Activated T-helper 1 cell treated with anti-CD3 and anti-CD28 coated beads, Interleukin-12 subunit alpha, Interleukin-12 subunit beta, Interleukin-2, Interleukin-4 antibody, amounts not matched to agents 30 ng/mL and 10 ng/mL and 1 ng/mL, durations not matched to agents 14 hours and 24 hours and 36 hours (primary cell): ENCODE measurements at regions not wholly inside any gene's neighbourhood (a gene's known extent, or its start where the extent isn't known, plus 50 kb on each side); places are given as distances from the start of the nearest gene placed in this dataset.

Source experiments
- DNase-seq: peaks from one replicate; pipeline ENCODE4 v3.0.0; 2021; ENCODE audit warnings: low spot score
- H3K27ac Mint-ChIP-seq: one replicate; pipeline ENCODE4 v1.8.0; 2021; ENCODE audit warnings: mild to moderate bottlenecking, mixed read lengths
- H3K27me3 Mint-ChIP-seq: one replicate; pipeline ENCODE4 v1.8.0; 2022; ENCODE audit warnings: mild to moderate bottlenecking, moderate library complexity, mixed read lengths; ENCODE audit not compliant: insufficient read depth
- H3K36me3 Mint-ChIP-seq: one replicate; pipeline ENCODE4 v1.8.0; 2021; ENCODE audit warnings: low read depth, mixed read lengths
- H3K4me1 Mint-ChIP-seq: one replicate; pipeline ENCODE4 v1.8.0; 2021; ENCODE audit warnings: low read depth, mixed read lengths
- H3K4me3 Mint-ChIP-seq: one replicate; pipeline ENCODE4 v1.8.0; 2021; ENCODE audit warnings: mild to moderate bottlenecking, moderate library complexity, mixed read lengths
- H3K9me3 Mint-ChIP-seq: one replicate; pipeline ENCODE4 v1.8.0; 2021; ENCODE audit warnings: mixed read lengths
- intact Hi-C: fragments of 100-400 bp; cut with micrococcal nuclease; formaldehyde crosslinking; loops from one replicate; pipeline ENCODE4 v1.15.1; 2024

DNA sequence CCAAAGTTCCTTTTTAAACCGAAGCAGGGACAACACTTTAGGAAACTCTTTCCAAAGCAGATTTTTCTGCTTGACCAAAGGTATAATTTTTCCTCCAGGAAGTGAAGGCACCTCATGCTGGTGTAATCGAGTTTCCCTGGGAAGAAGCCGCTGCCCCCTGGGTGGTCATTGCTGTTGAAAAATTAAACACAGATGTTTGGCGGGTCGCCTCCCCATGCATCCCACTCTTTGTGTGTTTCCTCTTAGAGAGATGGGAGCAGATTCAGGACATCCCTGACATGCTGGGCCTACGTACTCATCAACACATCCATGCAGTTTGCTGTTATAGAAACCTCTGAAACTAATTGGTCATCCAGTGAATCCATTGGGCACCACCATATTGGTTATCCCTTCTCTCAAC lies 179.2 kb upstream of the HCCS start:
- no peak overlapping the region for H3K4me3 Mint-ChIP-seq
- H3K36me3 Mint-ChIP-seq: no peaks in the 10 kb centered on the region
- no peaks in the 10 kb centered on the region for H3K9me3 Mint-ChIP-seq
- no peaks in the 10 kb centered on the region for H3K4me1 Mint-ChIP-seq
- no peaks in the 10 kb centered on the region for H3K27me3 Mint-ChIP-seq
- DNase-seq: no peak
- H3K27ac Mint-ChIP-seq: no peak overlapping the region
- intact Hi-C loops: no loop called here

DNA sequence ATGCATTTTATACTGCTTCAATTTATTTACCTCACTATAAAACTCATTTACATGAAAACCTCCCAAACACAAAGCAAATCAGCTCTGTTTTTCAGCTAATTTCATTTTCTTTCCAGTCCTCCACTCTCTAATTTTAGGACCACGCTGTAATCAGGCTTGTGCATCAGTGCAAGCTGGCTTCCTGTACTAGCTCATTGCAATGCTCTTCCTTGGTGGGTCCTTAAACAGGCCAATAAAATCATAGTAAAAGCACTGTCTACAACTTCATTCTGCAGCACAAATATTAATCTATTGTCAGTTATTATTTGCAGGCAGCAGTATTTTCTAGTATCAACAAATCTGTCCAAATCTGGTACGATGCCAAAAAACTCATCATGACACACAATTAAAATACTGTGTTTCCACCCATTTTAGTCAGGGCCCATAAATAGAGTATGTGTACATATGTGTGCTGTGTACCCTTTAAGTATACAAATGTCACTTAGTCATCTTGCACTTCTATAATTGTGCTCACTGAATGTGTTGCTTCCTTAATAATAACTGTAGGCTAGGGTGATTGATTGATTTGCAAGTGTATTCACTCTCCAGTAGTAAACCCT lies 178.2 kb upstream of the HCCS start:
- intact Hi-C loops: no loop called here
- H3K27me3 Mint-ChIP-seq: no peaks in the 10 kb centered on the region
- no peak overlapping the region for H3K4me3 Mint-ChIP-seq
- H3K4me1 Mint-ChIP-seq: no peaks in the 10 kb centered on the region
- no peaks in the 10 kb centered on the region for H3K36me3 Mint-ChIP-seq
- no peak overlapping the region for H3K27ac Mint-ChIP-seq
- H3K9me3 Mint-ChIP-seq: no peaks in the 10 kb centered on the region
- no peak for DNase-seq

DNA sequence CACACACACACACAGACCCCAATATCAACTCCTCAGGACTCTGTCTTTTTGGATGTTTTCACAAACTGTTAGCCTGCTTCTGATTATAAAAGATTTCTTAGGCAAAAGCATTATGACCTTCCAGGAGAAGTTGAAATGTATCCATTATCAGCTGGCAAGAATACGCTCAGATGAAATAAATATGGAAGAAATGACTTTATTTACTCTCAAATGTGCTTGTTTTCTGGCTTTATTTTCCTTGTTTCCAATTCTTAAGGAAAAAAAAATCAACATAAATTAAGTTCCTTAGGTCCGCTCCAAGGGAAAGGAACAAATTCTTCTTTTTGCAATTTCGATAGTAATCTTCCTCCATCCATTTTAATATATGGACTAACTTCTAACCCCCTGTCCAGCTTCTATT lies 175.6 kb upstream of the HCCS start:
- H3K4me3 Mint-ChIP-seq: no peak overlapping the region
- intact Hi-C loops: no loop called here
- no peaks in the 10 kb centered on the region for H3K27me3 Mint-ChIP-seq
- H3K36me3 Mint-ChIP-seq: no peaks in the 10 kb centered on the region
- no peaks in the 10 kb centered on the region for H3K4me1 Mint-ChIP-seq
- no peak overlapping the region for H3K27ac Mint-ChIP-seq
- no peak for DNase-seq
- no peaks in the 10 kb centered on the region for H3K9me3 Mint-ChIP-seq

DNA sequence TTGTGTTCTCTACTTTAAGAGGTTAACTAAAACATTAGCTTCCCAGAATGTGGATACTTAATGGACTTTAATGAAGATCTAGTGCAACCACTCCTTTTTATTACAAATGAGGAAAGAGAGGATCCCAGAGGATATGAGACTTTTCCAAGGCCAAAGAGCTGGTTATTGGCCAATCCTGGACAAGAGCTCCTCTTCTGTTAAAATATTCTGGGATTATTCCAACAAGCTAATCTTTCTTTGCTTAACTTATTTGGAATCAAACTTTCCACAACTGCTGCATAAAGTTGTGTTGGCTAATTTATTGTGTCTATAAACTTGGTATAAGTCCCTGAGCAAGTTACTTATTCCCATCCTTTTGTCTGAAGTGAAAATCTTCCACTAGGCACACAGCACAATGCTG lies 174.2 kb upstream of the HCCS start:
- DNase-seq: no peak
- Mint-ChIP-seq H3K9me3 (no peaks in the 10 kb centered on the region), H3K27me3 (no peaks in the 10 kb centered on the region), H3K36me3 (no peaks in the 10 kb centered on the region), H3K27ac (no peak overlapping the region), H3K4me1 (no peaks in the 10 kb centered on the region), H3K4me3 (no peak overlapping the region)
- intact Hi-C loops: no loop called here

DNA sequence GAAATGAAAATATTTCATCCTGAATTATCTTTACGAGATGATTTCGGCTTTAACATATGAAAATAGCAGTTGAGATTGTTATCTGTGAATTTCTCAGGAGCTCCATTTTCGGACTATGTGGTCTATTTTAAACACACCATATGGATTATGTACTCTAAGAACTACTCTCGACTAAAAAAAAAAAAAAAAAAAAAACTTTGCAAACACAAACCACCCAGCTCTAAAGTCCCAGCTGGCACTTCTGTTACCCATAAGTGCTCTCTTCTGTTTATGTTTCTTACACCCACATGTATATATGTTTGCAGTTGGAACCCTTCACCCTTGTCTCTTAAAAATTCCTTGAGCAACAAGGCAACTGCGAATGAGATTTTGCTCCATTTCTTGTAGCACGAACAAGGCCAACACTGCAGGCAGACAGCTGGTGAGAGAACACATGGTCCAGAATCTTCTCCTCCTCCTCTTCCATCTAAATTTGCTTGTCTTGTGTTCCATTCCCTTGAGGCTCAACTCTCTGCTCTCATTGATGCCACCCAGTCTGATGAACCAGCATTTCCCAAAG lies 172.7 kb upstream of the HCCS start:
- Mint-ChIP-seq H3K27me3 (no peaks in the 10 kb centered on the region), H3K4me3 (no peak overlapping the region), H3K9me3 (no peaks in the 10 kb centered on the region), H3K36me3 (no peaks in the 10 kb centered on the region), H3K4me1 (no peaks in the 10 kb centered on the region), H3K27ac (no peak overlapping the region)
- no peak for DNase-seq
- intact Hi-C loops: no loop called here

DNA sequence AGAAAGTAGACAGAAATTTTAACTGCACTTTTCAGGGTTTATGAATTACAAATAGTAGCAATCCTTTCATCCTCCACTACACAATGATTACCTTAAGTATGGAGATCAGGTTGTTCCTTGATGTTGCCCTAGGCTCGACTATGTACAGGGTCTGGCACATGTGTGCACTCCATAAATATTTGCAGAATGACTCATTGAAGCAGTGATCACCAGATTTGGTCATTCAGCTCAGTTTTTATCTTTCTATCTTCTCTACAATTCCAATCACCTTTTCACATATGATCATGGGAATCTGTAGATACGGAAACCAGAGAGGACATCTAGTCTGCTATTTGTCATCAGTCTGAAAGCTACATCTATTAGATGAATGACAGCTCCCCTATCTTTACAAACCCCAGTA lies 171.7 kb upstream of the HCCS start:
- intact Hi-C loops: no loop called here
- Mint-ChIP-seq H3K4me3 (no peak overlapping the region), H3K36me3 (no peaks in the 10 kb centered on the region), H3K9me3 (no peaks in the 10 kb centered on the region), H3K27ac (no peak overlapping the region), H3K4me1 (no peaks in the 10 kb centered on the region), H3K27me3 (no peaks in the 10 kb centered on the region)
- no peak for DNase-seq

DNA sequence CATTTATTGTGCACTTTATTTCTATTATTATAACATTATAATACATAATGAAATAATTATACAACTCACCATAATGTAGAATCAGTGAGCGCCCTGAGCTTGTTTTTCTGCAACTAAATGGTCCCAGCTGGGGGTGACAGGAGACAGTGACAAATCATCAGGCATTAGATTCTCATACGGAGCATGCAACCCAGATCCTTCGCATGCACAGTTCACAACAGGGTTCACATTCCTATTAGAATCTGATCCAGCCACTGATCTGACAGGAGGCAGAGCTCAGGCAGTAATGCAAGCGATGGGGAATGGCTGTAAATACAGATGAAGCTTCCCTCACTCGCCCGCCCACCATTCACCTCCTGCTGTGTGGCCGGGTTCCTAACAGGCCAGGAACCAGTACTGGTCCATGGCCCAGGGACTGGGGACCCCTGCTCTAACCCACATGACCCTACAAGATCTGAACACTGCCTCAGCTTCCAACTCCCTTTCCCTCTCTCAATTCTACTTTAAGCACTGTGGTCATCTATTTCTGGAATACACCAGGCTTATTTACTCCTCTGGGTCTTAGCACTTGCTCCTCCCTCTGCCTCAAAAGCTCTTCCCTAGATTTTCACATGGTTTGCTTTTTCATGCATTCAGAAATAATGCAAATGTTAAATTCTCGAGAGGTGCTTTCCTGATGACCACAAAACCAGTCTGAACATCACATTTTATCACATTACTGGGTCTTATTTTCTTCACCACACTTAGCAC lies 166.8 kb upstream of the HCCS start:
- DNase-seq: no peak
- intact Hi-C loops: no loop called here
- Mint-ChIP-seq H3K27me3 (no peaks in the 10 kb centered on the region), H3K4me3 (no peak overlapping the region), H3K27ac (no peak overlapping the region), H3K4me1 (no peaks in the 10 kb centered on the region), H3K36me3 (no peaks in the 10 kb centered on the region), H3K9me3 (no peaks in the 10 kb centered on the region)

DNA sequence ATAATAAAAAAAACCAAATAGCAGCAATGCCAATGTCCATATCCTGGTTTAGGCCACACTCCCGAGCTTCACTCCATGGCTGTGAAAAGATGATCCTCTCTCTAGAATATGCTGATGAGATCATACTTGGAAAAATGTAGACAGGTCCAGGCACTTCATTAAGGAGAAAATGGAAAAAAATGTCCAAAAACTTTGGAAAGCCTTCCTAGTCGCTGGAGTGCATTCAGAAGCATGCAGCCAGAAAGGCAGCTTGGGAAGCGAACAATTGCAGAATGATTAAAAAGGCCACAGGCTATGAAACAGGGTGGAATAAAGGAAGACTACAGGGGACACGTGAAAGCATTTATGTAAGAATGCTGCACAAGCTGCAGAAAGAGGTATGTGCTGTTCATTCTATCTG lies 165.6 kb upstream of the HCCS start:
- no peak overlapping the region for H3K27ac Mint-ChIP-seq
- H3K36me3 Mint-ChIP-seq: no peaks in the 10 kb centered on the region
- no peaks in the 10 kb centered on the region for H3K27me3 Mint-ChIP-seq
- no peak for DNase-seq
- H3K4me3 Mint-ChIP-seq: no peak overlapping the region
- intact Hi-C loops: no loop called here
- H3K4me1 Mint-ChIP-seq: no peaks in the 10 kb centered on the region
- H3K9me3 Mint-ChIP-seq: peaks cover 7% of the 10 kb centered on the region

DNA sequence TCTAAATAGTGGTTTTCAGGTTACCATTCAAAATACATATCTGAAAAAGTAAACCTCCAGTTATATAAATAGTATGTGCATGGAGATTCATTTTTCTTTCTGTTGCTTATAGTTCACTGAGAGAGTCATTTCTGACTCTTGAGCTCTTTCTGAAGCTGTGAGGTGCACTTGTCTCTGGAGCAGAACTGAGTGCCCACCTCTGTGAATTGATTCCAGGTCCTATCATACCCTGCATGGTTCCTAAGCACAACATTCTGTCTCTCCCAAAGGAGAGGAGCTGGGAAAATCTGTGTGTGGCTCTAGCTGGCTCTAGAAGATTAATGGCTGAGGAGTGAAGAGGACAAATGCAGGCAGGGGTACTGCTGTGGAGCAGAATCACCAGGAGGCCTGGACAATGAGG lies 161.6 kb upstream of the HCCS start:
- no peak for DNase-seq
- no peaks in the 10 kb centered on the region for H3K27me3 Mint-ChIP-seq
- intact Hi-C loops: no loop called here
- H3K4me3 Mint-ChIP-seq: no peak overlapping the region
- no peaks in the 10 kb centered on the region for H3K36me3 Mint-ChIP-seq
- H3K4me1 Mint-ChIP-seq: no peaks in the 10 kb centered on the region
- H3K9me3 Mint-ChIP-seq: peaks cover 17% of the 10 kb centered on the region
- H3K27ac Mint-ChIP-seq: no peak overlapping the region

DNA sequence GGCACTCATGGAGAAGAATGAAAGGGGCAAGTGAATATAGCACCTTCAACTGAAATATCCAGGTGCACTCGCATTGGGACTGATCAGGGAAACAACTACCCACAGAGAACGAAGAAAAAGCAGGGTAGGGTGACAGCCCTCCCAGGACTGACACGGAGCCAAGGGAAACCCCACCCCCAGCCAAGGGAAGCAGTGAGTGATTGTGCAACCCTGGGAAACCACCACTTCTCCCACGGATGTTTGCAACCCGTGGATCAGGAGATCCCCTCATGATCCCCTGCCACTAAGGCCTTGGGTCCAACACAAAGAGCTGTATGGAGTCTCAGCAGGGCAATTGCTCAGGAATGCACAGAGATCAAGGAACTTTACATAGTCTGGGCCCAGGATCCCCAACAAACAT lies 158.5 kb upstream of the HCCS start:
- Mint-ChIP-seq H3K27me3 (no peaks in the 10 kb centered on the region), H3K4me1 (no peaks in the 10 kb centered on the region), H3K4me3 (no peak overlapping the region), H3K36me3 (no peaks in the 10 kb centered on the region), H3K27ac (no peak overlapping the region), H3K9me3 (peaks cover 28% of the 10 kb centered on the region)
- no peak for DNase-seq
- intact Hi-C loops: no loop called here

DNA sequence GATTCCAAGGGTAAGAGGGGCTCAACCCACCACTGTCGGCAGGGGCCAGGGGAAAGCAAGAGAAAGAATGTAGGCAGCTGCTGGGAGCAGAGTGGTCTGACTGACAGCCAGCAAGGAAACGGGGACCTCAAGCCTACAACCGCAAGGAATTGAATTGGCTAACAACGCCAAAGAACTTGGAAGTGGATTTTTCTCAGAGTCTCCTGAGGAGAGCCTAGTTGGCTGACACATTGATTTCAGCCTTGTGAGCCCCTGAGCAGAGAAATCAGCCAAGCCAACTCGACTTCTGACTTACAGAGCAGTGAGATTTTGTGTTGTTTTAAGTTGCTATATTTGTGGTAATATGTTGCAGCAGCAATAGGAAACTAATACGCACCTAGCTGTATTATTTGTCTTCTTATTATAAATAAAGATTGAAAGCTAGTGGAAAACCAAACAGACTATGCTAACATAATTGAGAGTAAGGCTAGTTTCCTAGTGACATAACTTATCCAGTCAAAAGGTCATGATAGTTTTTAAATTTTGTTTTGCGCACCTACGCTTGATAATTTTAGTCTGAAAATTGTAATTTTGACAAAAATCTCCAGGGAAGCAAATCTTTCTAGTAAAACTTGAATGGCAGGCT lies 145.8 kb upstream of the HCCS start:
- Mint-ChIP-seq H3K4me3 (no peak overlapping the region), H3K4me1 (no peaks in the 10 kb centered on the region), H3K36me3 (no peaks in the 10 kb centered on the region), H3K9me3 (peaks cover 4% of the 10 kb centered on the region), H3K27ac (no peak overlapping the region), H3K27me3 (no peaks in the 10 kb centered on the region)
- intact Hi-C loops: no loop called here
- no peak for DNase-seq

DNA sequence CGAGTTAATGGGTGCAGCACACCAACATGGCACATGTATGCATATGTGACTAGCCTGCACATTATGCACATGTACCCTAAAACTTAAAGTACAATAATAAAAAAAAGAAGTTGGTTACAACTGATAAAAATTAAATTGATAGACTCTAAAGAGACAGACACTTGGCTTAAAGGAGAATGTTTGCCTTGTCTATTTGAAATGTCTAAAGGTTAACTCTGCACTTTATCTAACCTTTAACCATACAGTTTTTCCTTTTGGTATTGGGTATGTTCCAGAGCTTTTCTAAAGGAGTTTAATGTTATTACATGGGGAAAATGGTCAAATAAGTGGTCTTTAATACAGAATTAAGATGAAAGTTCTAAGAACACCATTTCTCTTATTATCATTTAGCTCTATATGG lies 145.1 kb upstream of the HCCS start:
- DNase-seq: no peak
- no peaks in the 10 kb centered on the region for H3K4me1 Mint-ChIP-seq
- no peaks in the 10 kb centered on the region for H3K27me3 Mint-ChIP-seq
- no peak overlapping the region for H3K27ac Mint-ChIP-seq
- intact Hi-C loops: no loop called here
- H3K9me3 Mint-ChIP-seq: peaks cover 7% of the 10 kb centered on the region
- H3K4me3 Mint-ChIP-seq: no peak overlapping the region
- H3K36me3 Mint-ChIP-seq: no peaks in the 10 kb centered on the region

DNA sequence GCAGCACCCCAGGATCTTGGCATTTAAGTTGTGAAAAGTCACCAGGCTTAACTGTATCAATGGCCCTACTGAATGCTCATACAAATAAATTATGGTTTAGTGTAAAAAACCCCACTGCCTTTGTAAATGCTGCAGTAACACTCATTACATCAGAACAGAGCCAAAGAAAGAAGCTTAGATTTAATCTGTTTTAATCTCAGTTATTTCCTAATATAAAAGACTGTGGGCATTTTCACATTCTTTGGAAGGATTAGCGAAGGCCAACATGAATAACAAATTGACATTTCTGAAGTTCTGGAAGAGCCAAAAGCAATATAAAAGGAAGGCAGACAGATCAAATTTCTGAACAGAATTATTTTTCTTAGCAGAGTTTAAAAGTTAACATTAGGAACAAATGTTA lies 140.0 kb upstream of the HCCS start:
- no peak overlapping the region for H3K4me3 Mint-ChIP-seq
- no peaks in the 10 kb centered on the region for H3K4me1 Mint-ChIP-seq
- H3K27ac Mint-ChIP-seq: no peak overlapping the region
- no peaks in the 10 kb centered on the region for H3K27me3 Mint-ChIP-seq
- intact Hi-C loops: no loop called here
- no peaks in the 10 kb centered on the region for H3K36me3 Mint-ChIP-seq
- no peak for DNase-seq
- H3K9me3 Mint-ChIP-seq: peaks cover 9% of the 10 kb centered on the region
